HepG2 (cell line): ENCODE measurements at regions not wholly inside any gene's neighbourhood (a gene's known extent, or its start where the extent isn't known, plus 50 kb on each side); places are given as distances from the start of the nearest gene placed in this dataset.

Source experiments
- ATAC-seq: fragments of 200-7000 bp; cut with Tn5 transposase; 3 replicates; pipeline ENCODE4 v1.9.1; 2020; ENCODE audit warnings: mild to moderate bottlenecking, moderate library complexity
- BruUV-seq: library from RNA; stranded (reverse); fragments of 400-500 nt; replicated peaks from 2 replicates; lab custom pipeline; 2021; lab: Mats Ljungman, UMichigan
- CTCF ChIA-PET: fragments of 300-600 bp; formaldehyde crosslinking; extraction: SDS; loops from one replicate; lab custom pipeline; 2021; ENCODE audit warnings: low total read pairs, inconsistent platforms, low intra/inter-chr PET ratio; lab: Yijun Ruan, JAX
- POLR2A ChIA-PET: fragments of 350-600 bp; sonication (Branson Sonifier 250); formaldehyde crosslinking; loops from one replicate; lab custom pipeline; 2020; ENCODE audit warnings: antibody characterized with exemption, inconsistent platforms; lab: Yijun Ruan, JAX
- DNase-seq: peaks from one replicate; pipeline ENCODE4 v3.0.0-alpha.2; 2015; ENCODE audit warnings: low spot score
- FAIRE-seq: peaks from 3 replicates; lab custom pipeline; 2011; peaks lifted over from hg19 to GRCh38; lab: Jason Lieb, UNC
- H2AFZ ChIP-seq: one replicate; pipeline ENCODE4 v1.6.1; 2011; ENCODE audit warnings: low read length, inconsistent platforms
- H3K27ac ChIP-seq: fragments of 300-600 bp; 3 replicates; pipeline ENCODE4 v1.8.0; 2011; ENCODE audit warnings: mixed run types, mild to moderate bottlenecking, mixed read lengths, low read length, inconsistent platforms; ENCODE audit not compliant: insufficient read depth; ENCODE audit errors: extremely low read length
- H3K27me3 ChIP-seq, 2 experiments: fragments of 200-600 bp in 1 of 2; 2 replicates in 1 of 2; 3 replicates in 1 of 2; pipeline versions ENCODE4 v1.6.0 to v1.8.0; 2011; ENCODE audit warnings: low read length in 2 of 2, mild to moderate bottlenecking in 2 of 2, moderate library complexity in 2 of 2, inconsistent platforms in 1 of 2; ENCODE audit not compliant: insufficient read depth in 2 of 2, control insufficient read depth in 1 of 2
- H3K36me3 ChIP-seq, 2 experiments: fragments of 200-600 bp in 1 of 2; replicated peaks in 1 of 2; 2 replicates in 1 of 2; 3 replicates in 1 of 2; pipeline versions ENCODE4 v1.5.1 to v1.8.0; 2011; ENCODE audit warnings: low read length in 2 of 2, inconsistent platforms in 1 of 2; ENCODE audit not compliant: insufficient read depth in 2 of 2, control insufficient read depth in 1 of 2
- H3K4me1 ChIP-seq: 2 replicates; pipeline ENCODE4 v1.5.1; 2012; ENCODE audit warnings: low read length, inconsistent platforms; ENCODE audit not compliant: insufficient read depth
- H3K4me2 ChIP-seq: 2 replicates; pipeline ENCODE4 v1.6.0; 2011; ENCODE audit warnings: low read depth, low read length, inconsistent platforms
- H3K4me3 ChIP-seq, 3 experiments: fragments of 200-600 bp in 1 of 3; sonication (generic), shearing (Covaris generic) in 1 of 3; replicated peaks in 1 of 3; 2 replicates each; pipeline ENCODE4 v1.5.1; 2011 to 2016; ENCODE audit warnings: low read length in 3 of 3, inconsistent platforms in 2 of 3, low read depth in 2 of 3, mild to moderate bottlenecking in 2 of 3, control low read depth in 1 of 3, mixed read lengths in 1 of 3; ENCODE audit not compliant: insufficient read depth in 1 of 3
- H3K79me2 ChIP-seq: one replicate; pipeline ENCODE4 v1.6.1; 2011; ENCODE audit warnings: low read length, inconsistent platforms; ENCODE audit not compliant: insufficient read depth
- H3K9ac ChIP-seq: 2 replicates; pipeline ENCODE4 v1.6.0; 2011; ENCODE audit warnings: mild to moderate bottlenecking, low read depth, low read length, inconsistent platforms; ENCODE audit not compliant: insufficient read depth
- H3K9me3 ChIP-seq: 2 replicates; pipeline ENCODE4 v1.5.1; 2012; ENCODE audit warnings: mild to moderate bottlenecking, low read length
- H4K20me1 ChIP-seq: 2 replicates; pipeline ENCODE4 v1.6.0; 2011; ENCODE audit warnings: inconsistent platforms, mild to moderate bottlenecking, low read length, moderate library complexity; ENCODE audit not compliant: insufficient read depth
- ATF7-NPFF ChIP-seq: sonication (generic); formaldehyde crosslinking; IDR thresholded peaks from 2 replicates; pipeline ENCODE4 v1.8.1; 2023; ENCODE audit warnings: mild to moderate bottlenecking, low read depth, missing genetic modification reagents, moderate library complexity
- CCDC6 ChIP-seq: sonication (generic); formaldehyde crosslinking; IDR thresholded peaks from 2 replicates; pipeline ENCODE4 v1.8.1; 2022; ENCODE audit warnings: mild to moderate bottlenecking, missing genetic modification reagents, moderate library complexity
- GABPA ChIP-seq, 2 experiments: IDR thresholded peaks; 2 replicates each; pipeline ENCODE4 v1.6.1; 2011 to 2016; ENCODE audit warnings: low read depth in 2 of 2, low read length in 1 of 2, missing biosample characterization in 1 of 2, missing genetic modification characterization in 1 of 2
- MBD4 ChIP-seq: IDR thresholded peaks from 2 replicates; pipeline ENCODE4 v1.6.1; 2012; ENCODE audit warnings: low read length, inconsistent platforms, borderline replicate concordance
- NFE2L2 ChIP-seq: fragments of 150-350 bp; IDR thresholded peaks from 2 replicates; pipeline ENCODE4 v1.6.1; 2014; ENCODE audit warnings: low read length
- REXO4 ChIP-seq: sonication (generic); formaldehyde crosslinking; IDR thresholded peaks from 2 replicates; pipeline ENCODE4 v1.8.0; 2022; ENCODE audit warnings: missing genetic modification reagents, mild to moderate bottlenecking, borderline replicate concordance
- RFX1 ChIP-seq: fragments of 450-650 bp; IDR thresholded peaks from 2 replicates; pipeline ENCODE4 v1.6.1; 2017
- YEATS2 ChIP-seq: sonication (generic); formaldehyde crosslinking; IDR thresholded peaks from 2 replicates; pipeline ENCODE4 v1.4.0; 2020; ENCODE audit warnings: missing genetic modification reagents, borderline replicate concordance
- ZEB1 ChIP-seq: IDR thresholded peaks from 2 replicates; pipeline ENCODE4 v1.6.1; 2012; ENCODE audit warnings: mild to moderate bottlenecking, low read depth, inconsistent platforms; ENCODE audit not compliant: insufficient replicate concordance
- ZNF33B ChIP-seq: sonication (generic); formaldehyde crosslinking; IDR thresholded peaks from 2 replicates; pipeline ENCODE4 v1.5.1; 2020; ENCODE audit warnings: mild to moderate bottlenecking, missing genetic modification reagents
- ZNF598 ChIP-seq: sonication (generic); formaldehyde crosslinking; IDR thresholded peaks from 2 replicates; pipeline ENCODE4 v1.5.1; 2020; ENCODE audit warnings: mild to moderate bottlenecking, missing genetic modification reagents, borderline replicate concordance
- ZNF713 ChIP-seq: sonication (generic); formaldehyde crosslinking; IDR thresholded peaks from 2 replicates; pipeline ENCODE4 v1.4.0; 2020; ENCODE audit warnings: mild to moderate bottlenecking, missing genetic modification reagents
- WGBS: methylation state at CpG from one replicate; pipeline ENCODE4 v1.1.6; 2017; ENCODE audit warnings: low lambda C conversion rate; 5-methylcytosine and 5-hydroxymethylcytosine counted together
- in situ Hi-C: cut with HindIII; loops from 2 replicates; pipeline ENCODE4 v1.10.0; 2017; ENCODE audit warnings: low pct_unique_long_range_greater_than_20kb; ENCODE audit not compliant: extremely low pct_ligation_motif_present
- intact Hi-C: fragments of 100-400 bp; cut with micrococcal nuclease; formaldehyde crosslinking; loops from one replicate; pipeline ENCODE4 v1.10.0; 2022; ENCODE audit not compliant: unreplicated experiment
- TF ChIP-seq, protein P1 (sequence below): IDR thresholded peaks from 2 replicates; pipeline ENCODE4 v1.6.1; 2018; ENCODE audit warnings: missing genetic modification reagents, mild to moderate bottlenecking, missing compliant biosample characterization
- TF ChIP-seq, protein P2 (sequence below): sonication (generic); formaldehyde crosslinking; IDR thresholded peaks from 2 replicates; pipeline ENCODE4 v1.8.1; 2022; ENCODE audit warnings: low read depth, mild to moderate bottlenecking, missing genetic modification reagents
- TF ChIP-seq, protein P3 (sequence below): sonication (generic); formaldehyde crosslinking; IDR thresholded peaks from 2 replicates; pipeline ENCODE4 v1.4.0; 2020; ENCODE audit warnings: missing genetic modification reagents, mild to moderate bottlenecking, borderline replicate concordance
- TF ChIP-seq, protein P4 (sequence below): sonication (generic); formaldehyde crosslinking; IDR thresholded peaks from 2 replicates; pipeline ENCODE4 v1.9.0; 2022; ENCODE audit warnings: missing genetic modification reagents, mild to moderate bottlenecking, borderline replicate concordance

DNA sequence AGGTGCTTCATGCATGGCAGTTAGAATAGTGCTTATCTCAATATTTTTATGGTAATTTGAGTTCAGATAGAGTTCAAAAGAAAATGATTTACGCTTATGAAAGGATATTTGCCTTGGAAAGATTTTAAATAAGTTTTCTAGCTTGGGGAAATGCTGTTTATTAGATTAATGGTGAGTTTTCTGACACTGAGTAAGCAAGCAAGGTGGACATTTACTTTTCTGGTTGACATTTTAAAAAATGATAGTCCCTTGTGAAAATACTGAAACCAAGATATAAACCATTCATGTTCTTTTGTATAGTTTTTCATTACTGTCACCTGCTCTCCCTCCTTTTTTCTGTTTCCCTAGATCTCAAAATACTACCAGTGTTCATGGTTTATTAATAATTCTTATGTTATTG is 1034.8 kb upstream of the SPRY2 start:
- H3K27ac ChIP-seq, result no peak overlapping the region
- ATAC-seq (no peak), FAIRE-seq (no peak), DNase-seq (no peak)
- H3K36me3 ChIP-seq, result no peaks in the 10 kb centered on the region
- in situ Hi-C loops, result no loop called here
- H3K27me3 ChIP-seq, result no peaks in the 10 kb centered on the region
- H4K20me1 ChIP-seq, result no peaks in the 10 kb centered on the region
- intact Hi-C loops, result no loop called here
- 0% methylated on average over 1 of the region's 1 CpG for WGBS
- H3K9me3 ChIP-seq, result no peaks in the 10 kb centered on the region
- ChIA-PET CTCF (no interaction called here), POLR2A (no interaction called here)
- no peak overlapping the region for H3K4me3 ChIP-seq
- no peak overlapping the region for H3K9ac ChIP-seq
- H3K4me1 ChIP-seq, result no peaks in the 10 kb centered on the region
- no peak overlapping the region for H3K4me2 ChIP-seq
- no peak overlapping the region for H2AFZ ChIP-seq
- BruUV-seq, result no TSS peak
- no peaks in the 10 kb centered on the region for H3K79me2 ChIP-seq
- TF ChIP-seq CCDC6 (CRISPR knock-in tag) (no peak), ATF7-NPFF (CRISPR knock-in tag) (no peak), ZNF713 (CRISPR knock-in tag) (no peak), ZEB1 (no peak), ZNF598 (CRISPR knock-in tag) (no peak), GABPA (IDR thresholded peaks at IDR 0.05; ENCODE audit: low read depth, low read length) (no peak), GABPA (CRISPR knock-in tag; IDR thresholded peaks at IDR 0.05; ENCODE audit: low read depth) (no peak), YEATS2 (CRISPR knock-in tag) (no peak), MBD4 (no peak), REXO4 (CRISPR knock-in tag) (no peak), ZNF33B (CRISPR knock-in tag) (no peak), NFE2L2 (no peak), RFX1 (no peak)
- TF ChIP-seq, protein P1, sequence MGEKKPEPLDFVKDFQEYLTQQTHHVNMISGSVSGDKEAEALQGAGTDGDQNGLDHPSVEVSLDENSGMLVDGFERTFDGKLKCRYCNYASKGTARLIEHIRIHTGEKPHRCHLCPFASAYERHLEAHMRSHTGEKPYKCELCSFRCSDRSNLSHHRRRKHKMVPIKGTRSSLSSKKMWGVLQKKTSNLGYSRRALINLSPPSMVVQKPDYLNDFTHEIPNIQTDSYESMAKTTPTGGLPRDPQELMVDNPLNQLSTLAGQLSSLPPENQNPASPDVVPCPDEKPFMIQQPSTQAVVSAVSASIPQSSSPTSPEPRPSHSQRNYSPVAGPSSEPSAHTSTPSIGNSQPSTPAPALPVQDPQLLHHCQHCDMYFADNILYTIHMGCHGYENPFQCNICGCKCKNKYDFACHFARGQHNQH (CRISPR knock-in tag), result no peak
- TF ChIP-seq, protein P2, sequence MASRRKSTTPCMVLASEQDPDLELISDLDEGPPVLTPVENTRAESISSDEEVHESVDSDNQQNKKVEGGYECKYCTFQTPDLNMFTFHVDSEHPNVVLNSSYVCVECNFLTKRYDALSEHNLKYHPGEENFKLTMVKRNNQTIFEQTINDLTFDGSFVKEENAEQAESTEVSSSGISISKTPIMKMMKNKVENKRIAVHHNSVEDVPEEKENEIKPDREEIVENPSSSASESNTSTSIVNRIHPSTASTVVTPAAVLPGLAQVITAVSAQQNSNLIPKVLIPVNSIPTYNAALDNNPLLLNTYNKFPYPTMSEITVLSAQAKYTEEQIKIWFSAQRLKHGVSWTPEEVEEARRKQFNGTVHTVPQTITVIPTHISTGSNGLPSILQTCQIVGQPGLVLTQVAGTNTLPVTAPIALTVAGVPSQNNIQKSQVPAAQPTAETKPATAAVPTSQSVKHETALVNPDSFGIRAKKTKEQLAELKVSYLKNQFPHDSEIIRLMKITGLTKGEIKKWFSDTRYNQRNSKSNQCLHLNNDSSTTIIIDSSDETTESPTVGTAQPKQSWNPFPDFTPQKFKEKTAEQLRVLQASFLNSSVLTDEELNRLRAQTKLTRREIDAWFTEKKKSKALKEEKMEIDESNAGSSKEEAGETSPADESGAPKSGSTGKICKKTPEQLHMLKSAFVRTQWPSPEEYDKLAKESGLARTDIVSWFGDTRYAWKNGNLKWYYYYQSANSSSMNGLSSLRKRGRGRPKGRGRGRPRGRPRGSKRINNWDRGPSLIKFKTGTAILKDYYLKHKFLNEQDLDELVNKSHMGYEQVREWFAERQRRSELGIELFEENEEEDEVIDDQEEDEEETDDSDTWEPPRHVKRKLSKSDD (CRISPR knock-in tag), result no peak
- TF ChIP-seq, protein P3, sequence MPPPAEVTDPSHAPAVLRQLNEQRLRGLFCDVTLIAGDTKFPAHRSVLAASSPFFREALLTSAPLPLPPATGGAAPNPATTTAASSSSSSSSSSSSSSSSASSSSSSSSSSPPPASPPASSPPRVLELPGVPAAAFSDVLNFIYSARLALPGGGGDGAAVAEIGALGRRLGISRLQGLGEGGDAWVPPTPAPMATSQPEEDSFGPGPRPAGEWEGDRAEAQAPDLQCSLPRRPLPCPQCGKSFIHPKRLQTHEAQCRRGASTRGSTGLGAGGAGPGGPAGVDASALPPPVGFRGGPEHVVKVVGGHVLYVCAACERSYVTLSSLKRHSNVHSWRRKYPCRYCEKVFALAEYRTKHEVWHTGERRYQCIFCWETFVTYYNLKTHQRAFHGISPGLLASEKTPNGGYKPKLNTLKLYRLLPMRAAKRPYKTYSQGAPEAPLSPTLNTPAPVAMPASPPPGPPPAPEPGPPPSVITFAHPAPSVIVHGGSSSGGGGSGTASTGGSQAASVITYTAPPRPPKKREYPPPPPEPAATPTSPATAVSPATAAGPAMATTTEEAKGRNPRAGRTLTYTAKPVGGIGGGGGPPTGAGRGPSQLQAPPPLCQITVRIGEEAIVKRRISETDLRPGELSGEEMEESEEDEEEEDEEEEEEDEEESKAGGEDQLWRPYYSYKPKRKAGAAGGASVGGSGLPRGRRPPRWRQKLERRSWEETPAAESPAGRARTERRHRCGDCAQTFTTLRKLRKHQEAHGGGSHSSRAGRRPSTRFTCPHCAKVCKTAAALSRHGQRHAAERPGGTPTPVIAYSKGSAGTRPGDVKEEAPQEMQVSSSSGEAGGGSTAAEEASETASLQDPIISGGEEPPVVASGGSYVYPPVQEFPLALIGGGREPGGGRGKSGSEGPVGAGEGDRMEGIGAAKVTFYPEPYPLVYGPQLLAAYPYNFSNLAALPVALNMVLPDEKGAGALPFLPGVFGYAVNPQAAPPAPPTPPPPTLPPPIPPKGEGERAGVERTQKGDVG (CRISPR knock-in tag), result no peak
- TF ChIP-seq, protein P4, sequence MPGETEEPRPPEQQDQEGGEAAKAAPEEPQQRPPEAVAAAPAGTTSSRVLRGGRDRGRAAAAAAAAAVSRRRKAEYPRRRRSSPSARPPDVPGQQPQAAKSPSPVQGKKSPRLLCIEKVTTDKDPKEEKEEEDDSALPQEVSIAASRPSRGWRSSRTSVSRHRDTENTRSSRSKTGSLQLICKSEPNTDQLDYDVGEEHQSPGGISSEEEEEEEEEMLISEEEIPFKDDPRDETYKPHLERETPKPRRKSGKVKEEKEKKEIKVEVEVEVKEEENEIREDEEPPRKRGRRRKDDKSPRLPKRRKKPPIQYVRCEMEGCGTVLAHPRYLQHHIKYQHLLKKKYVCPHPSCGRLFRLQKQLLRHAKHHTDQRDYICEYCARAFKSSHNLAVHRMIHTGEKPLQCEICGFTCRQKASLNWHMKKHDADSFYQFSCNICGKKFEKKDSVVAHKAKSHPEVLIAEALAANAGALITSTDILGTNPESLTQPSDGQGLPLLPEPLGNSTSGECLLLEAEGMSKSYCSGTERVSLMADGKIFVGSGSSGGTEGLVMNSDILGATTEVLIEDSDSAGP, result no peak
